Skeletal muscle tissue (tissue), 3 donors: ENCODE measurements at regions not wholly inside any gene's neighbourhood (a gene's known extent, or its start where the extent isn't known, plus 50 kb on each side); places are given as distances from the start of the nearest gene placed in this dataset.
A peak's percentile ranks its signal among the peaks of the same experiment; 100 is the strongest.

ENCODE experiments used
- H3K27ac ChIP-seq: one replicate; pipeline ENCODE4 v1.7.0; 2013; ENCODE audit warnings: mild to moderate bottlenecking, low read depth, low read length, inconsistent platforms
- H3K27me3 ChIP-seq, 3 donors: one replicate each; pipeline ENCODE4 v1.7.0; 2013; ENCODE audit warnings: low read length in 3 of 3; ENCODE audit not compliant: control insufficient read depth in 3 of 3, insufficient read depth in 3 of 3
- H3K36me3 ChIP-seq, 3 donors: one replicate each; pipeline ENCODE4 v1.7.0; 2013; ENCODE audit warnings: low read length in 3 of 3; ENCODE audit not compliant: control insufficient read depth in 3 of 3, insufficient read depth in 3 of 3
- H3K4me1 ChIP-seq, 3 donors: one replicate each; pipeline ENCODE4 v1.7.0; 2013; ENCODE audit warnings: low read length in 3 of 3, mild to moderate bottlenecking in 3 of 3; ENCODE audit not compliant: control insufficient read depth in 3 of 3, insufficient read depth in 3 of 3
- H3K4me3 ChIP-seq, 3 donors: one replicate each; pipeline ENCODE4 v1.7.0; 2013; ENCODE audit warnings: low read length in 3 of 3
- H3K9ac ChIP-seq, 3 donors: one replicate each; pipeline ENCODE4 v1.7.0; 2013; ENCODE audit warnings: low read length in 3 of 3, mild to moderate bottlenecking in 3 of 3, moderate library complexity in 2 of 3, low read depth in 1 of 3
- H3K9me3 ChIP-seq, 3 donors: one replicate each; pipeline ENCODE4 v1.7.0; 2013; ENCODE audit warnings: low read length in 3 of 3; ENCODE audit not compliant: control insufficient read depth in 3 of 3
- donor health status: Osteomylitis.

DNA sequence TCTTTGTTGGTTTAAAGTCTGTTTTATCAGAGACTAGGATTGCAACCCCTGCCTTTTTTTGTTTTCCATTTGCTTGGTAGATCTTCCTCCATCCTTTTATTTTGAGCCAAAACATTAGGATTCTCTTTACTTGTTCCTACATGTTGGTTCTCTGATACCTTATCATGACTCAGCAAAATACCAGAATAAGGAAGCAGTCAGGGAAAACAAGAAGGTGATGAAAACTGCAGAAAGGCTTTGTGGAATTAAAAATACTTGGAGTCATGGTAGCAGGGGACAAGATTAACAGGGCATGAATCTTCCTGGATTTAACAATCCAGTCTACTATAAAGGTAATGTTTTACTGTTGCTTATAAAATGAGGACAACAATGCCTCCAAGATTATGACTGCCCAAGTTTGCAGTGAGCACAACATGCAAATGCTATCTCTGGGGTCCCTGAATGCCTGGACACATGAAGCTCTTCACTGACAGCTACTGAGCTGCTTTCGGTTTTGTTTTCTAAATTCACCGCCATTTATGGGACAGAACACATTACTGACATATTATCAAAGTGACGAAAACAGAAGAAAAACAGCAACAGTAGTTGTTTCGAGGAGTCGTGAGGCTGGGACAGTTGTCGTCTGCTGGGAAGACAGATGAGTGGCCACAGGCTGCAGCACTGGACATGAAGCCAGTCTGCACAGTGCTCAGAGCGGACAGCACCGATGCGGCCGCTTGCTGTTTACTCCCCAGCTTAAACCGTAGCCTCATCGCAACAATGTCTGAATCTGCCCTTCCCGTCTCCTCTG, 174.5 kb upstream of the DKK2 start:
- Histone ChIP-seq H3K4me3 (peak overlapping the region in 2 of 3 donors; percentile 51 to 65), H3K27ac (no peak overlapping the region), H3K27me3 (no peaks in the 10 kb centered on the region), H3K9ac (no peak overlapping the region), H3K9me3 (no peaks in the 10 kb centered on the region), H3K4me1 (peaks cover 0 to 2% (median 0%) of the 10 kb centered on the region in 3 donors), H3K36me3 (no peaks in the 10 kb centered on the region)

DNA sequence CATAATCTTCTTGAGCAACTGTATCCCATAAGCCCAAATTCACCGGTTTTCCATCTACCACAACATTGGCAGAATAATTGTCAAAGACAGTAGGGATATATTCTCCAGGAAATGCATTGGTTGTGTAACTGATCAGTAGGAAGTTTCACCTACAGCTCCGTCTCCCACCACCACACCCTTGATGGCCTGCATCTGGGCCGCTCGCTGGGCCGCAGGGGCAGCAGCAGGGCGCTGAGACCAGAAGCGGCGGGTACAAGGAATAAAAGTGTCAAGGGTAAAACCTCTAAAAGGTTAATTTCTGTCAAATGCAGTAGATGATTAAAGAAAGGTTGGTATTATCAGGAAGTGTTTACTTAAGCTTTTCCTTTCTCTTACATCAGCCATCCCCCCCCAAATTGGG, 167.6 kb upstream of the DKK2 start:
- Histone ChIP-seq H3K4me3 (no peak overlapping the region), H3K9ac (no peak overlapping the region)

DNA sequence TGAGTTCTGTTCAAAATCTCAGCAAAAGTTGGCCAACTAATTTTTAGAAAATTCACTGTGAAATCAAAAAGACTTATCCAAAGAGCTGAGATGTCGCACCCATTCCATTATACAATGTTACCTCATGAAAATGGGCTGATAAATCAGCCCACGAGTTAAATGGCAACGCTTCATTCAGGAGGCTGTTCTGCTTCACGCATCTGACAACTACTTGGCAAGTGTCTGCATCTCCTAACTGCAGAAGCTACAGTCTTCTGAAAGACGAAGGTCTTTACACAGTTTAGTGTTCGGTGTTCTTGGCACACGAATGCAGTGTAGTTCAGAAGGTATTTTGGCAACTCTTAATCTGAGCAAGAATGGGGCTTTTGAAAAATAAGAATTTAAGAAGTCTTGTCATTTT, 166.6 kb upstream of the DKK2 start:
- H3K4me1 ChIP-seq, result no peaks in the 10 kb centered on the region
- H3K27me3 ChIP-seq, result no peaks in the 10 kb centered on the region
- no peak overlapping the region for H3K4me3 ChIP-seq
- no peak overlapping the region for H3K27ac ChIP-seq
- H3K9me3 ChIP-seq, result no peaks in the 10 kb centered on the region
- H3K9ac ChIP-seq, result no peak overlapping the region
- no peaks in the 10 kb centered on the region for H3K36me3 ChIP-seq

More for the DNA sequence above, 167.6 kb upstream of the DKK2 start:
- Histone ChIP-seq H3K9me3 (no peaks in the 10 kb centered on the region), H3K4me1 (no peaks in the 10 kb centered on the region), H3K36me3 (no peaks in the 10 kb centered on the region), H3K27ac (no peak overlapping the region), H3K27me3 (no peaks in the 10 kb centered on the region)

DNA sequence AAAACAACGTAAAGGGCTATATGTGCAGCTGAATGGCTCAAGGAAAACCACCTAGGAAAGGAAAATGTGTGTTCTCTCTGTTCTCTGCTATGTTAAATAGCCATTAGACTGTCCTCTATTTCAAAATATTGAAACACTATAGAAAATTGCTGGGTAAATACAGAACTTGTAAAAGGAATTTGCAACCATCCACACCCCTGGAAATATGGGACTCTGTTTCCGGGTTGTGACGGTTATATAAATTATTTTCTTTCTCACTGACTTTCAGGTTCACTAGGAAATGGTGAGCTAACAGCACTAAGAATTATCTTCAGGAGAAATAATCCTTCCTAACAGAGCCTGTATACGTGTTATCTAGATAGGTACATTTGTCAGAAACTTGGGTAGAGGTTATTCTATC, 161.0 kb upstream of the DKK2 start:
- Histone ChIP-seq H3K9ac (no peak overlapping the region), H3K27me3 (no peaks in the 10 kb centered on the region), H3K4me3 (no peak overlapping the region), H3K9me3 (no peaks in the 10 kb centered on the region), H3K27ac (no peak overlapping the region), H3K4me1 (no peaks in the 10 kb centered on the region), H3K36me3 (no peaks in the 10 kb centered on the region)

DNA sequence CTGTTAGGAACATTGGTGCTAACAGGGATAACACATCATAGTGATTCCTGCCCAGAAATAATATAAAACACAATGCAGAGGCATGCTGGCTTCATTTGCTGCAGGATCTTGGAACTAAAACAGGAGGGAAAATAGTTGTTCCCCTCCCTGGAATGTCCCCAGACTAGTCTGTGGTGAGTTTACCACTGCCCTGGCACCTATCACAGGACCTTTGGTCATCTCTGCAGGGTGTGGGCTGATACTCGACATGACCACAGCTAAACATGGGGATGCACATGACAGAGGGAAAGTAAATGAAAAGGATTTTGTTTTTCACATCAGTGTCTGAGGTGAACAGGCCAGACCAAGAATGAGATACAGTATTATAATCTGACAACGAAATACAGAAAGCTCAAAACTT, 160.2 kb upstream of the DKK2 start:
- Histone ChIP-seq H3K9me3 (no peaks in the 10 kb centered on the region), H3K4me1 (no peaks in the 10 kb centered on the region), H3K27me3 (no peaks in the 10 kb centered on the region), H3K9ac (no peak overlapping the region), H3K36me3 (no peaks in the 10 kb centered on the region), H3K27ac (no peak overlapping the region), H3K4me3 (no peak overlapping the region)

DNA sequence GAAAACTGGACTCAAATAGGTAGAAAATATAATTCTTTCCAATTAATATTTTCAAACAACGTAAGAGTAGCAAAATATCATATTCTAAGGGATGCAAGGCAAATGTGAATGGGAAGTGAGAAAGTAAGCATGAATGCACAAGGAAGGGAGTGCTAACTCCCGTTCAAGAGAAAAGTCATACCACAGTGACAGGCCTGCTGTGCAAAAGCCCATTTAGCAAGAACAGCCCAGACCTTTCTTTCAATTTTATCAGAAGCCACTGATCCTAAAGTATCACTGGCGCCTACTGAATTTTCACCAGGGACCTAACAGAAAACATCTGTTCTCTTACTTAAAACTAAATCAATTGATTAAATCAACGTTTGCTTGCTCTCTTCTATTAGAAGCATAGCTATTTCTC, 157.9 kb upstream of the DKK2 start:
- Histone ChIP-seq H3K27me3 (no peaks in the 10 kb centered on the region), H3K9ac (no peak overlapping the region), H3K4me3 (no peak overlapping the region), H3K36me3 (no peaks in the 10 kb centered on the region), H3K4me1 (no peaks in the 10 kb centered on the region), H3K9me3 (no peaks in the 10 kb centered on the region), H3K27ac (no peak overlapping the region)

DNA sequence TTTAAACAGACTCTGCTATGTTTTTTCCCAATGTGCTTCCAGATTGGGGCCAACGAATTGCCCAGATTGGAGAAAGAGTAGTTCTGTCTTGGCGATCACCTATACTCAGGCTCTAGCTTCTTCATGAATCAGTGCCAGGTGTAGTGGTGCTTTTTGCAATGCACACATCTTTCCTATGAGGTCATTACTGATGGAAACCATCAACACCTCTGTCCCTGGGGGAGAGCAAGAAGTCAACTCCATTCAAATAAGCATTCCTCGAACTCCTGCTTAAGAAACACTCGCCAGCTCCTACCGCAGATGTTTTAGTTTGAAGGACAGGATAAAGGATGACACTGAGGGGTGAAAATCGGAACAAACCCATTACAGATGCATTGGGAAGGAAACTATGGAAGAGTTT, 156.5 kb upstream of the DKK2 start:
- Histone ChIP-seq H3K4me3 (no peak overlapping the region), H3K27ac (no peak overlapping the region)

DNA sequence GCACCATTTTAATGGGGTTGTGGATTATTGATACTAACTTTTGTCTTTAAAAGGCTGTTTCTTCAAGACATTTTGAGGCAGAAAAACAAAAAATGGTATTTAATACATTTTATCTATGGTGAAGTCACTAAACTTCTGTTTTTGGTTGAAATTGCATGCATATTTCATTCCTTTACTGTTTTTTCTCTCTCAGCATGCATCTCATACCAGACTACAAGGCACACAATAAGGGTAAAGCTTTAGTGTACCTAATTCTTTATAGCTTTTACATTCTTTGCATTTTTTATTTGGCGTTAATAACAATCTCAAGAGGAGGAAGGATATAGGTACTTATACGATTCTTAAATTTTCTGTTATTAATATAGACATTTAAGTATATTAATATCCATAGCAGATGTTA, 151.0 kb upstream of the DKK2 start:
- no peaks in the 10 kb centered on the region for H3K27me3 ChIP-seq
- no peak overlapping the region for H3K27ac ChIP-seq
- no peaks in the 10 kb centered on the region for H3K4me1 ChIP-seq
- no peaks in the 10 kb centered on the region for H3K9me3 ChIP-seq
- H3K36me3 ChIP-seq, result no peaks in the 10 kb centered on the region
- no peak overlapping the region for H3K4me3 ChIP-seq
- H3K9ac ChIP-seq, result no peak overlapping the region

More for the DNA sequence above, 156.5 kb upstream of the DKK2 start:
- H3K36me3 ChIP-seq, result no peaks in the 10 kb centered on the region
- no peak overlapping the region for H3K9ac ChIP-seq
- no peaks in the 10 kb centered on the region for H3K9me3 ChIP-seq
- no peaks in the 10 kb centered on the region for H3K4me1 ChIP-seq
- H3K27me3 ChIP-seq, result no peaks in the 10 kb centered on the region

DNA sequence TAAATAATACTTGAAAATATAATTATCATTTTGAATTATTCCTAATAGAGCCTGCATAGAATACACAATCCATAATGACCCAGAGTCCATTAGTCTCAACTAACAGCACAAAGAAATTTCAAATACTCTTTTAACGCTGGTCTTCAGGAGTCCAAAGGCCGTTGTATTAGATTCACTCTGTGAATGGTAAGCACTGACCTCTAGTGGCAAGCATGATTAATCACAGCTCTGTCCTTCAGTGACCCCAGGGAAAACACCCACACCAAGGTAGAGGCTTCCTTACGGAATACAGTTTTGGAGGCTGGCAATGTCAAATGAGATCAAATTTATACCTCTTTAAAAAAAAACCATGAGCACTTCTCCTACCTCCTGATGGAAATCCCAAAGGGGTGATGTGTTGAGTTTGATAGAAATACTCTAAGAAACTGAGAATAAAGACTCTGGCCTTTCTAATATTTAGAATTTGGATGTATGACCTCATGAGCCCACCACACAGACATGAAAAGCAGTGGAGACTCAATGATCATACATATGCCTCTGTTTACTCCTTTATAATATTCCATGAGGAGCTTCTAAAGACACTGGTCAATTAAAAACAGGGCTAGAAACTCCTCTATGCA, 147.2 kb upstream of the DKK2 start:
- Histone ChIP-seq H3K9ac (no peak overlapping the region), H3K4me1 (no peaks in the 10 kb centered on the region), H3K4me3 (no peak overlapping the region), H3K9me3 (no peaks in the 10 kb centered on the region), H3K36me3 (no peaks in the 10 kb centered on the region), H3K27ac (no peak overlapping the region), H3K27me3 (no peaks in the 10 kb centered on the region)

DNA sequence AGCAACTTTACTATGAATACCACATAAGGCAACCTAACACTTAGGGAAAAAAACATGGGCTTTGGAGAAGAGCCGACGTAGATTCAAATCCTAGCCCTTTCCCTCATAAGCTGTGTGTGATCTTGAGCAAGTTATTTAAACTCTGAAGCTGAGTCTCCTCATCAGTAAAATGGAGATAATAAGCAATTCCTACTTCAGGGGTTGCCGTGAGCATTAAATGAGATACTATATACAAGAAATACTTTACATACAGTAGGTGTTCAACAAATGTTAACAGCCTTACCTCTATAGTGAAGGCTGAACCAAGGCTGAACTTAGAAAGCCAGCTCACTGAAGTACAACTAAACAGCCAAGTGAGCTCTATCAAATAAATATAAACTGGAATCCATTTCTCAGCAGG, 146.2 kb upstream of the DKK2 start:
- Histone ChIP-seq H3K36me3 (no peaks in the 10 kb centered on the region), H3K9ac (no peak overlapping the region), H3K4me1 (no peaks in the 10 kb centered on the region), H3K27ac (no peak overlapping the region), H3K27me3 (no peaks in the 10 kb centered on the region), H3K9me3 (no peaks in the 10 kb centered on the region), H3K4me3 (no peak overlapping the region)
